GM19467 (cell line): ENCODE measurements at regions not wholly inside any gene's neighbourhood (a gene's known extent, or its start where the extent isn't known, plus 50 kb on each side); places are given as distances from the start of the nearest gene placed in this dataset.
A peak's percentile ranks its signal among the peaks of the same experiment; 100 is the strongest.

Experiments
- ATAC-seq: cut with Tn5 transposase; IDR thresholded peaks from one replicate; pipeline ENCODE4 v1.9.1; 2021; ENCODE audit warnings: mild to moderate bottlenecking, moderate library complexity; ENCODE audit not compliant: unreplicated experiment

DNA sequence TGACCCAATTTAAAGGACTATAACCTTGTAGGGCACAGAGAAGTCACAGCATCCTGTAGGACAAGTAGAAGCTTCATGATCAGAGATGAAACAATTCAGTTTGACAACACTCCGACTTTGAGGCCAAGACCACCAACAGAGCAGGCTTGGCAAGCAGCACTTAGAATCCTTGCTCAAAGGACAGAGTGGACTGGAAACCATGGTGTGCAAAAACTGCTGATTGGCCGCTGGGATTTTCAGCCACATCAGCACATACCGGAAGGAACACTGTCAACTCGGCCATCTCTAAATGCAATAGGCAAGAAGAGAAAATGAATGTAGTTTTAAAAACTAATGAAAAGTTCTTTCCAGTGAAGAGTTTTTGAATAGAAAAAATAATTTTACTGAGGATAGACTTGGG lies 92.0 kb upstream of the PRMT6 start:
- ATAC-seq = no peak

GRCh38 chr1:106968644-106969043 lies 87.8 kb upstream of the PRMT6 start:
- ATAC-seq = no peak

DNA sequence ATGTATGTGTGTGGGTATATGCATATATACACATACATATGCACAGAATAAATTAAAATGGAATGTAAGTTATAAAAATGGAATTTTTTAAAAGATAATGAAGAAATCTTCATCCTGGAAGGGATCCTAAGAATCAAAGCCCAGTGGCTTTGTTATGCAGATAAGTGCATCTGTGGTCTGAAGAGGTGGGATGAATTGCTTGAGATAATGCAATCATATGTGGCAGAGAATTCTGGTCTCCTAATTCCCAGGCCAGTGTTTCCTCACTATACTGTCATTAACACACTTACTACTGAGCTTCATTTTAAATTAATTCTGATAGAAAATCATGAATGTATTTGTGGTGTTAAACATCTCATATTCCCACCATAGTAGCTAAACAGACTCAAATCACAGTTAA lies 86.7 kb upstream of the PRMT6 start:
- ATAC-seq = no peak

GRCh38 chr1:106972074-106972473 lies 84.4 kb upstream of the PRMT6 start:
- ATAC-seq = no peak

DNA sequence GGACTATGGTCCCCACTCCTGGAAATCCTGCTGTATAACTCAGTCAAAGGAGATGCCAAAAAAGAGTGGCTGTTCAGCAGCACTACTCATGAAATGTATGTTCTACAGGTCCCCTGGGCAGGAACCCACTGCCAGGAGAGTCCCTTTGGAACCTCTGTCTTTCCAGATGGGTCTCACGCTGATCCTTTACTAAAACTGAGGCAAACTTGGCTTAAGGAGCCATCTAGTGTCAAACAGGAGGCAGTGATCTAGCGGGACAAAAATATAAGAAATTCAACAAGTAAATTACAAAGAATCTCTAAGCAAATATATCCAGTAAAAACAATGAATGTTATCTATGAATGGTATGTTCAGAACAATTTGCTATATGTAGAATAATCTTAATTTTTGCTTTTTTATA lies 80.5 kb upstream of the PRMT6 start:
- no peak for ATAC-seq

GRCh38 chr1:106978477-106979322 lies 77.8 kb upstream of the PRMT6 start:
- no peak for ATAC-seq

DNA sequence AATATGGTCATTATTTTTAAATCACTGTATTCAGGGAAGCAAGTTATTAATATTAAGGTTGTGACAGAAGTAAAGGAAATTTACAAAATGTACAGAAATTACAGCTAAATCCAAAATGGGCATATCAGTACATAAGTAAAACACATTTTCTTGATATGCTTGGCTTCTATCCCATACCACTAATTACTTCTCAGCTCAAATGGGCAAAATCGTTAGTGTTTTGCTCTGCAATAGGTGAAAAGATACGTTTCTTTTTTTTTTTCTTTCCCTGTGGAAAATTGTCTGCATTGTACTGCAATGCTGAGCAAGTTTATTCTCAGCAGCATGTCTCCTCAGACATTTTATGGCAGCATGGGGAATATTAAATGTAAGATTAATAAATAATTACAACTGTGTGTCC lies 77.1 kb upstream of the PRMT6 start:
- ATAC-seq = no peak

GRCh38 chr1:106980121-106980520 lies 76.4 kb upstream of the PRMT6 start:
- no peak for ATAC-seq

GRCh38 chr1:106984801-106985200 lies 71.7 kb upstream of the PRMT6 start:
- no peak for ATAC-seq

DNA sequence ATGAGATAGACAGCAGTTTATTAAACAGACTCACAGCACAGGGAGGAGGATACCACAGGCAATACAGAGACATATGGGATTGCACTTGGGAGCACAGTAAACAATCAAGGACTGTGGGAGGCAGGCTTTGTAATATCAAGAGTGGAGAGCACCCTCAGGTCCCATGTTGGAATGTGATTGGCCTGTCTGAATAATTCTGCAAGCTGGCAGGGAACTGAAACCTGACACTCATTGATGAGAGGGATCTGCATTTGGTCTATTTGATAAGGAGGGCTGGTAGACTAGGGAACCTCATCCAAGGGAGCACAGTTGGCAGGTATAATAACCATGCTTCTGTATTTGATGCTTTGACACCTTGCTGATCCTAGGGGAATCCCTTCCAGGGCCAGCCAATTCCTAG lies 69.9 kb upstream of the PRMT6 start:
- ATAC-seq = no peak

DNA sequence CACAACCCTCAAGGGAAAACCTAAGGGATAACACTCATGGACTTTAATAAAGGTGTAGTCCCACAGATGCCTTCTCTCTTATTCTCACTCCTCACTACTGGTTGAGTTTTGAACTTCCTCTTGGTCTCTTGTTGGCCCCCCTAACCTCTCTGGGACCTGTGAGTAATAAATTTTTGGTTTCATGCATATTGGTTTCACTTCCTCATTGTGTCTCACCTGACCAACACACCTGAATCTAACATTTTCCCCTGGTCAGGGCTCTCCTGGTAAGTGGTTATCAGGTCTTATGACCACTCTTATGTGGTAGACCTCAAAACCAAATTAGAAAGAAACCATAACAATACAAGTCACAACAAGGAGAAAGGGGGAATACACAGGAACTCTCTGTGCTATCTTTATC lies 60.5 kb upstream of the PRMT6 start:
- peak; percentile 89 for ATAC-seq

DNA sequence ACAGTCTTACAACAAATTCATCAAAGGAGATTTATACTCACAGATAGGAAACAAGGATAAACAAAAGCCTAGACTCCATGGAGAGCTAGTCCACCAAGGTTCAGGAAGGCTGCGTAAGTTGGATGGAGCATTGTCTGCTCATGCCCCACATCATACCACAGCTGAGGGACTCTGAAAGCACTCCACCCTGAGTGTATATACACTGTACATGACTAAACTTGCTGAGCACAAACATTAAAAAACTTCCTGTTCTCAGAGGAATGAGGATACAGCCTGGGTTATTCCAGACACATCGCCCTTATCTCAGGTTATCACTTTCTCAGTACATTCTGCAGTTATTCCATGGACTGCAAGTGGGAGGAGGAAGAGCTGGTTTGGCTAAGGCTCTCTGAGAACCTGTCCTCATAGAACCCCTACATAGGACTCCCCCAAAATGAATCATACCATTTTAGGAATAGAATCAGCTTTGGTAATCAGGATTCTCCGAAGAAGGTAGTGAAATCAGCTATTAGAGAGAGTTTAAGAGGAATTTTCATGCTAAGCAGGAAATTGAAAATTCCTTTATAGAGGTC lies 58.0 kb upstream of the PRMT6 start:
- ATAC-seq = no peak

GRCh38 chr1:107000902-107001301 lies 55.6 kb upstream of the PRMT6 start:
- no peak for ATAC-seq

DNA sequence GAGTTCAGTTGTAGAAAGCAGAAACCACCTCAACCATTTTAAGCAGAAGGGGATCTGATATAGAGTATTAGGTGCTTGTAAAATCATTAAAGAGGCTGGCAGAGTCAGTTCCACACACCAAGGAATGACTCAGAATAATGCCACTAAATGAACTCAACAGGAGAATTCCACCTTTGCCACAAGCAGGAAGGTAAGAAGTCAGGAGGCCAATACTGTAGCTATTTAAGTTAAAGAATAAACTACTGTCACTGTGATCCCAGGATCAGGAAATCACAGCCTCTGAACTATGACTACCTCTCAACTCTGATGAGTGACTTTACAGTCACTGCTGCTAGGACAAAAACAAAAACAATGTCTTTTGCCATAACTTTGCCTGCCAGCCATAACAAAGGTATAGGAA lies 52.5 kb upstream of the PRMT6 start:
- no peak for ATAC-seq

DNA sequence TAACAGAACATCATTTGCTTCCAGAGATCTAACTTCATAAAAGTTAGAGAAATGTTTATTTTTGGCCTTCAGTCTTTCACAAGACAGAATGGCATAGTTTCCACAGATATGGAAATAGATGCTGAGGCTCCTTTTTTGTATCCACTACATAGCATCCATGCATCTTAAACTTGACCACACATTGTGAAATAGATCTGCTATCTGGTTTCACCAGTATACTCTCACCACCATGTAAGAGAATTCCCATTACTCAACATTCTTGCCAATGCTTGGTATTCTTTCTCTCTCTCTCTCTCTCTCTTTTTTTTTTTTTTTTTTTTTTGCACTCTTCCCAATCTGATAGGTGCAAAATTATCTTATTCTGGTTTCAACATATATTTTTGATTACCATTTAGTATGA lies 52.1 kb upstream of the PRMT6 start:
- no peak for ATAC-seq
